Thoracic aorta (tissue), 2 donors: ENCODE measurements at regions not wholly inside any gene's neighbourhood (a gene's known extent, or its start where the extent isn't known, plus 50 kb on each side); places are given as distances from the start of the nearest gene placed in this dataset.

Experiments used
- ATAC-seq: fragments of 150-250 bp; one replicate; pipeline ENCODE4 v1.8.0; 2017; ENCODE audit warnings: low read depth; ENCODE audit not compliant: insufficient number of reproducible peaks, low FRiP score
- DNase-seq: peaks from one replicate; pipeline ENCODE4 v3.0.0-alpha.2; 2020; ENCODE audit warnings: low spot score
- H3K27ac ChIP-seq, 2 donors: fragments of 200-600 bp; sonication (generic); 1 replicate in 1 of 2; 2 replicates in 1 of 2; pipeline ENCODE4 v1.5.1; 2016; ENCODE audit warnings: mild to moderate bottlenecking in 2 of 2, moderate library complexity in 2 of 2
- H3K27me3 ChIP-seq: fragments of 200-600 bp; sonication (generic); replicated peaks from 2 replicates; pipeline ENCODE4 v1.6.0; 2016; ENCODE audit warnings: mild to moderate bottlenecking; ENCODE audit not compliant: insufficient read depth
- H3K36me3 ChIP-seq: fragments of 200-600 bp; sonication (generic); one replicate; pipeline ENCODE4 v1.5.1; 2016
- H3K4me1 ChIP-seq, 2 donors: fragments of 200-600 bp; sonication (generic); 1 replicate in 1 of 2; 2 replicates in 1 of 2; pipeline versions ENCODE4 v1.5.1 to v1.6.0; 2016; ENCODE audit warnings: low read depth in 2 of 2, mild to moderate bottlenecking in 1 of 2; ENCODE audit not compliant: control insufficient read depth in 1 of 2
- H3K4me3 ChIP-seq: fragments of 200-600 bp; sonication (generic); 2 replicates; pipeline ENCODE4 v1.5.1; 2016; ENCODE audit warnings: mild to moderate bottlenecking
- H3K9me3 ChIP-seq: fragments of 200-600 bp; sonication (generic); 2 replicates; pipeline ENCODE4 v1.5.1; 2016
- CTCF ChIP-seq: fragments of 200-600 bp; sonication (generic); IDR thresholded peaks from one replicate; pipeline ENCODE4 v1.5.1; 2019; ENCODE audit warnings: antibody characterized with exemption

DNA sequence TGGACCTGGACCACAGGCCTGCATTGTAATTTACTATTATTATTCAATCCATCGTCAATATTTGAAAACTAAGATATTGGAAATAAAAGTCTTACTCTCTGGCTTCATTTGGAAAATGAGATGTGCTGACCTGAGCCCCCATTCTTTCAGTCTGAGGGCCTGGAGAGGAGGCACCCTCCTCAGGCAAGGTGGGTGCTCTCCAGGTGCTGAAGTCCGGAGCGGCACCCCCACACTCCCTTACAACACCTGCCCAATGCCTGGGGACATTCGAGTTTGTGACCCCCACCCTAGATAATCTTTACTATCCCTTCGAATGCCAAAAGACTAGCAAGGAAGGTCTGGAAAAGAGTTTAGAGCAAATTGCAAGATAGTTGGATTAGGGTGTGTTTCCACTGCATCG lies 133.3 kb downstream of the EN1 start:
- no peaks in the 10 kb centered on the region for H3K36me3 ChIP-seq
- no peak for ATAC-seq
- no peak for TF ChIP-seq CTCF
- no peaks in the 10 kb centered on the region for H3K9me3 ChIP-seq
- H3K4me3 ChIP-seq = no peak overlapping the region
- no peaks in the 10 kb centered on the region for H3K4me1 ChIP-seq
- no peak overlapping the region for H3K27ac ChIP-seq
- H3K27me3 ChIP-seq = no peaks in the 10 kb centered on the region
- DNase-seq = no peak

GRCh38 chr2:118711603-118712002 lies 135.8 kb downstream of the EN1 start:
- no peak for TF ChIP-seq CTCF
- Histone ChIP-seq H3K4me3 (no peak overlapping the region), H3K36me3 (no peaks in the 10 kb centered on the region), H3K27me3 (no peaks in the 10 kb centered on the region), H3K9me3 (no peaks in the 10 kb centered on the region), H3K27ac (no peak overlapping the region), H3K4me1 (no peaks in the 10 kb centered on the region)
- DNase-seq (no peak), ATAC-seq (no peak)

- H3K4me1 ChIP-seq = no peaks in the 10 kb centered on the region
- H3K36me3 ChIP-seq = no peaks in the 10 kb centered on the region
- DNase-seq (no peak), ATAC-seq (no peak)
- H3K27me3 ChIP-seq = no peaks in the 10 kb centered on the region
- no peak overlapping the region for H3K4me3 ChIP-seq
- no peak for TF ChIP-seq CTCF
- no peaks in the 10 kb centered on the region for H3K9me3 ChIP-seq
- H3K27ac ChIP-seq = no peak overlapping the region
These were observed 137.0 kb downstream of the EN1 start for GRCh38 chr2:118710481-118710880.

DNA sequence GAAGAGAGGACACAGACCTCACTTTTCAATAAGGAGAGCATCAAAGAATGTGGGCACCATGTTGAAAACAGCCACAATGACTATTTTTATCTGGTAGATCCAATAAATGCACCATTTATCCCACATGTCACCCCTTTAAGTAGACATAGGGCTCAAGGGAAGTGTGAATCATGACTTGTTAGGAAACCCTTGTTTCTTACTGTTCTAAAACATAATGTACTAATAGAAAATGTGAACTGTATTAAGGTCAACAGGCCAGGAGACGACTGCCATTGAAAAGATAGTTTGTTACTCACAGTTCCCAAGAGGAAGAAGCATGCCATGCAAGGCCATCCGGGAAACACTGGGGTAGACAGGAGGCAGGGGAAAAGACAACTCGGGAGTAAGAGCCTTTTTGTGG lies 137.7 kb downstream of the EN1 start:
- no peaks in the 10 kb centered on the region for H3K36me3 ChIP-seq
- no peak for DNase-seq
- H3K9me3 ChIP-seq = no peaks in the 10 kb centered on the region
- H3K4me1 ChIP-seq = no peaks in the 10 kb centered on the region
- H3K4me3 ChIP-seq = no peak overlapping the region
- H3K27me3 ChIP-seq = no peaks in the 10 kb centered on the region
- ATAC-seq = no peak
- no peak overlapping the region for H3K27ac ChIP-seq
- no peak for TF ChIP-seq CTCF

GRCh38 chr2:118706844-118707243 lies 140.6 kb downstream of the EN1 start:
- Histone ChIP-seq H3K9me3 (no peaks in the 10 kb centered on the region), H3K4me1 (no peaks in the 10 kb centered on the region), H3K27ac (no peak overlapping the region), H3K4me3 (no peak overlapping the region), H3K36me3 (no peaks in the 10 kb centered on the region), H3K27me3 (no peaks in the 10 kb centered on the region)
- DNase-seq (no peak), ATAC-seq (no peak)
- TF ChIP-seq CTCF = no peak
